HL-60 (cell line): ENCODE measurements at regions not wholly inside any gene's neighbourhood (a gene's known extent, or its start where the extent isn't known, plus 50 kb on each side); places are given as distances from the start of the nearest gene placed in this dataset.

Source experiments
- CTCF ChIP-seq: IDR thresholded peaks from one replicate; pipeline ENCODE4 v1.5.1; 2011; ENCODE audit warnings: low read length, control low read depth, inconsistent platforms; ENCODE audit not compliant: insufficient read depth
- GABPA ChIP-seq: IDR thresholded peaks from 2 replicates; pipeline ENCODE4 v1.6.1; 2012; ENCODE audit warnings: low read depth
- POLR2AphosphoS5 ChIP-seq: IDR thresholded peaks from 2 replicates; pipeline ENCODE4 v1.6.1; 2012; ENCODE audit warnings: low read depth
- REST ChIP-seq: IDR thresholded peaks from 2 replicates; pipeline ENCODE4 v1.6.1; 2012; ENCODE audit warnings: low read depth; ENCODE audit not compliant: insufficient replicate concordance
- SPI1 ChIP-seq: IDR thresholded peaks from 2 replicates; pipeline ENCODE4 v1.6.1; 2012; ENCODE audit warnings: low read depth, mild to moderate bottlenecking, borderline replicate concordance

GRCh38 chr1:29521438-29521715 is 285.1 kb downstream of the PTPRU start:
- TF ChIP-seq CTCF (no peak), POLR2AphosphoS5 (no peak), REST (no peak), GABPA (no peak), SPI1 (no peak)
